Panc1 (cell line): ENCODE measurements at regions not wholly inside any gene's neighbourhood (a gene's known extent, or its start where the extent isn't known, plus 50 kb on each side); places are given as distances from the start of the nearest gene placed in this dataset.

Source experiments
- CTCF ChIP-seq: fragments of 450-650 bp; IDR thresholded peaks from 2 replicates; pipeline ENCODE4 v1.5.1; 2017; ENCODE audit warnings: mild to moderate bottlenecking
- POLR2AphosphoS5 ChIP-seq: IDR thresholded peaks from 2 replicates; pipeline ENCODE4 v1.6.1; 2012; ENCODE audit warnings: mild to moderate bottlenecking, low read depth, low read length, moderate library complexity

GRCh38 chr12:14075797-14076393 is 94.5 kb upstream of the GRIN2B start:
- TF ChIP-seq CTCF = no peak
- no peak for TF ChIP-seq POLR2AphosphoS5
